ENCODE measurements at regions not wholly inside any gene's neighbourhood (a gene's known extent, or its start where the extent isn't known, plus 50 kb on each side); places are given as distances from the start of the nearest gene placed in this dataset.
A peak's percentile ranks its signal among the peaks of the same experiment; 100 is the strongest.

DNA sequence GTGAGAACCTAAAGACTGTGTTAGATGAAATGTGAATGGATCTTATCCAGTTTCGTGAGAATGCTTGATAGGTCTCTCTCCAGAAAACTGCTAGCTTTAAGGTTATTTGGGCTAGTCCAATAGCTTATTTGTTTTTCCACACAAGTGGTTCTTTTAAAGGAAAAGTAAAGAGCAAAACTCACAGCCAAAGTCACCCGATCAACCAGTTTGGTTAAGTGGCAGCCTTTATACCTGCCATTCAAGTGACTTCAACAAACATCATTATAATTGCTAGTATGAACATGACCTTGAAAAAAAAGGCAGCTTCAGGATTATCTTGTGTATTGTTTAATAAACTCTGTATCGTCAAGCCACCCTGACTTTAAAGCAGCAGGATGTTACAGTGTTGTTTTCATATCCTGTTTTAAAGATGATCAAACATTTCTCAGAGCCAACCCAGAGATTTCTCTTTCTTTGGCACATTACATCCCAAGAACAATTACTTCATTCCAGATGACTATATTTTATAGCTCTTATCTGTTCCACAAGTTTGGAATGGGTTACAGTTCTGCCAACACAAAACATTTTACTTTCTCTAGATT is 253.4 kb downstream of the EPHA7 start:
- Histone ChIP-seq H3K27ac (no peak overlapping the region), H3K36me3 (no peaks in the 10 kb centered on the region), H3K4me3 (no peak overlapping the region), H3K27me3 (ENCODE audit: low read depth) (no peaks in the 10 kb centered on the region), H3K9me3 (no peaks in the 10 kb centered on the region), H3K4me1 (no peaks in the 10 kb centered on the region)
- DNase-seq (no peak), ATAC-seq (peak; percentile 41 to 80)
- intact Hi-C loops (cut with DNase I) = no loop called here
- TF ChIP-seq CTCF (IDR thresholded peaks at IDR 0.05) = no peak

GRCh38 chr6:93164781-93165180 is 254.6 kb downstream of the EPHA7 start:
- Histone ChIP-seq H3K4me1 (no peaks in the 10 kb centered on the region), H3K27me3 (ENCODE audit: low read depth) (no peaks in the 10 kb centered on the region), H3K4me3 (no peak overlapping the region), H3K27ac (no peak overlapping the region), H3K9me3 (no peaks in the 10 kb centered on the region), H3K36me3 (no peaks in the 10 kb centered on the region)
- TF ChIP-seq CTCF (IDR thresholded peaks at IDR 0.05) = no peak
- intact Hi-C loops (cut with DNase I) = no loop called here
- DNase-seq (no peak), ATAC-seq (no peak)

- H3K27ac ChIP-seq = no peak overlapping the region
- TF ChIP-seq CTCF (IDR thresholded peaks at IDR 0.05) = no peak
Observed at GRCh38 chr6:93163146-93163545, 256.2 kb downstream of the EPHA7 start.

GRCh38 chr6:93139408-93140081 is 279.8 kb downstream of the EPHA7 start:
- intact Hi-C loops (cut with DNase I) = no loop called here
- no peak for ATAC-seq
- no peak overlapping the region for H3K27ac ChIP-seq

More at GRCh38 chr6:93163146-93163545, 256.2 kb downstream of the EPHA7 start:
- DNase-seq (no peak), ATAC-seq (no peak)
- no peak overlapping the region for H3K4me3 ChIP-seq
- no peaks in the 10 kb centered on the region for H3K36me3 ChIP-seq
- no peaks in the 10 kb centered on the region for H3K4me1 ChIP-seq
- no peaks in the 10 kb centered on the region for H3K27me3 ChIP-seq (ENCODE audit: low read depth)
- intact Hi-C loops (cut with DNase I) = no loop called here
- H3K9me3 ChIP-seq = no peaks in the 10 kb centered on the region

GRCh38 chr6:93136111-93136510 is 283.2 kb downstream of the EPHA7 start:
- no peaks in the 10 kb centered on the region for H3K27me3 ChIP-seq (ENCODE audit: low read depth)
- no peaks in the 10 kb centered on the region for H3K36me3 ChIP-seq
- TF ChIP-seq CTCF (IDR thresholded peaks at IDR 0.05) = no peak
- DNase-seq (no peak), ATAC-seq (no peak)
- no peaks in the 10 kb centered on the region for H3K9me3 ChIP-seq
- no peaks in the 10 kb centered on the region for H3K4me1 ChIP-seq
- no peak overlapping the region for H3K27ac ChIP-seq
- H3K4me3 ChIP-seq = no peak overlapping the region
- intact Hi-C loops (cut with DNase I) = no loop called here

More at GRCh38 chr6:93139408-93140081, 279.8 kb downstream of the EPHA7 start:
- Histone ChIP-seq H3K27me3 (ENCODE audit: low read depth) (no peaks in the 10 kb centered on the region), H3K36me3 (no peaks in the 10 kb centered on the region), H3K9me3 (no peaks in the 10 kb centered on the region), H3K4me3 (no peak overlapping the region), H3K4me1 (no peaks in the 10 kb centered on the region)
- DNase-seq = no peak
- no peak for TF ChIP-seq CTCF (IDR thresholded peaks at IDR 0.05)

All from lower lobe of right lung (tissue), 2 donors.